ENCODE measurements at regions not wholly inside any gene's neighbourhood (a gene's known extent, or its start where the extent isn't known, plus 50 kb on each side); places are given as distances from the start of the nearest gene placed in this dataset.

GRCh38 chr12:114921781-114922180, 237.8 kb upstream of the TBX3 start:
- no TSS peak for BruUV-seq (replicated peaks)
- CTCF ChIA-PET, result no interaction called here
- Mint-ChIP-seq H3K36me3 (ENCODE audit: insufficient read depth, unreplicated experiment) (no peaks in the 10 kb centered on the region), H3K4me1 (ENCODE audit: low read depth, unreplicated experiment) (no peaks in the 10 kb centered on the region), H3K27ac (ENCODE audit: unreplicated experiment) (no peak overlapping the region), H3K9me3 (ENCODE audit: low read depth, unreplicated experiment) (peaks cover 17% of the 10 kb centered on the region), H3K4me3 (ENCODE audit: low read depth, unreplicated experiment) (no peak overlapping the region), H3K27me3 (ENCODE audit: unreplicated experiment) (no peaks in the 10 kb centered on the region)
- intact Hi-C loops (cut with micrococcal nuclease; ENCODE audit: unreplicated experiment), result no loop called here
- TF ChIP-seq CTCF (IDR thresholded peaks at IDR 0.05; ENCODE audit: unreplicated experiment), result no peak
- no peak for DNase-seq

GRCh38 chr12:114920771-114921554, 237.0 kb upstream of the TBX3 start:
- DNase-seq, result no peak
- H3K4me1 Mint-ChIP-seq (ENCODE audit: low read depth, unreplicated experiment), result no peaks in the 10 kb centered on the region
- peaks cover 13% of the 10 kb centered on the region for H3K9me3 Mint-ChIP-seq (ENCODE audit: low read depth, unreplicated experiment)
- no peak for TF ChIP-seq CTCF (IDR thresholded peaks at IDR 0.05; ENCODE audit: unreplicated experiment)
- intact Hi-C loops (cut with micrococcal nuclease; ENCODE audit: unreplicated experiment), result no loop called here
- no peak overlapping the region for H3K4me3 Mint-ChIP-seq (ENCODE audit: low read depth, unreplicated experiment)
- no peak overlapping the region for H3K27ac Mint-ChIP-seq (ENCODE audit: unreplicated experiment)
- CTCF ChIA-PET, result no interaction called here
- BruUV-seq (replicated peaks), result no TSS peak
- H3K27me3 Mint-ChIP-seq (ENCODE audit: unreplicated experiment), result no peaks in the 10 kb centered on the region
- H3K36me3 Mint-ChIP-seq (ENCODE audit: insufficient read depth, unreplicated experiment), result no peaks in the 10 kb centered on the region

GRCh38 chr12:114919479-114919878, 235.5 kb upstream of the TBX3 start:
- Mint-ChIP-seq H3K9me3 (ENCODE audit: low read depth, unreplicated experiment) (peaks cover 12% of the 10 kb centered on the region), H3K4me1 (ENCODE audit: low read depth, unreplicated experiment) (no peaks in the 10 kb centered on the region), H3K27ac (ENCODE audit: unreplicated experiment) (no peak overlapping the region), H3K4me3 (ENCODE audit: low read depth, unreplicated experiment) (no peak overlapping the region), H3K36me3 (ENCODE audit: insufficient read depth, unreplicated experiment) (no peaks in the 10 kb centered on the region), H3K27me3 (ENCODE audit: unreplicated experiment) (no peaks in the 10 kb centered on the region)
- DNase-seq, result no peak
- TF ChIP-seq CTCF (IDR thresholded peaks at IDR 0.05; ENCODE audit: unreplicated experiment), result no peak
- CTCF ChIA-PET, result interaction anchor here (0.6 kb wide), 1 partner anchor 264 kb away, joined by 4 read pairs; no protein-coding TSS in a partner anchor
- intact Hi-C loops (cut with micrococcal nuclease; ENCODE audit: unreplicated experiment), result no loop called here
- no TSS peak for BruUV-seq (replicated peaks)

GRCh38 chr12:114918535-114919233, 234.7 kb upstream of the TBX3 start:
- no peak for TF ChIP-seq CTCF (IDR thresholded peaks at IDR 0.05; ENCODE audit: unreplicated experiment)
- Mint-ChIP-seq H3K9me3 (ENCODE audit: low read depth, unreplicated experiment) (peaks cover 12% of the 10 kb centered on the region), H3K27me3 (ENCODE audit: unreplicated experiment) (no peaks in the 10 kb centered on the region), H3K4me1 (ENCODE audit: low read depth, unreplicated experiment) (no peaks in the 10 kb centered on the region), H3K4me3 (ENCODE audit: low read depth, unreplicated experiment) (no peak overlapping the region), H3K36me3 (ENCODE audit: insufficient read depth, unreplicated experiment) (no peaks in the 10 kb centered on the region), H3K27ac (ENCODE audit: unreplicated experiment) (no peak overlapping the region)
- no peak for DNase-seq
- no TSS peak for BruUV-seq (replicated peaks)
- CTCF ChIA-PET, result interaction anchor here (0.6 kb wide), 1 partner anchor 264 kb away, joined by 4 read pairs; no protein-coding TSS in a partner anchor
- intact Hi-C loops (cut with micrococcal nuclease; ENCODE audit: unreplicated experiment), result no loop called here

Data from Calu3 (cell line).